ENCODE measurements at regions not wholly inside any gene's neighbourhood (a gene's known extent, or its start where the extent isn't known, plus 50 kb on each side); places are given as distances from the start of the nearest gene placed in this dataset.

DNA sequence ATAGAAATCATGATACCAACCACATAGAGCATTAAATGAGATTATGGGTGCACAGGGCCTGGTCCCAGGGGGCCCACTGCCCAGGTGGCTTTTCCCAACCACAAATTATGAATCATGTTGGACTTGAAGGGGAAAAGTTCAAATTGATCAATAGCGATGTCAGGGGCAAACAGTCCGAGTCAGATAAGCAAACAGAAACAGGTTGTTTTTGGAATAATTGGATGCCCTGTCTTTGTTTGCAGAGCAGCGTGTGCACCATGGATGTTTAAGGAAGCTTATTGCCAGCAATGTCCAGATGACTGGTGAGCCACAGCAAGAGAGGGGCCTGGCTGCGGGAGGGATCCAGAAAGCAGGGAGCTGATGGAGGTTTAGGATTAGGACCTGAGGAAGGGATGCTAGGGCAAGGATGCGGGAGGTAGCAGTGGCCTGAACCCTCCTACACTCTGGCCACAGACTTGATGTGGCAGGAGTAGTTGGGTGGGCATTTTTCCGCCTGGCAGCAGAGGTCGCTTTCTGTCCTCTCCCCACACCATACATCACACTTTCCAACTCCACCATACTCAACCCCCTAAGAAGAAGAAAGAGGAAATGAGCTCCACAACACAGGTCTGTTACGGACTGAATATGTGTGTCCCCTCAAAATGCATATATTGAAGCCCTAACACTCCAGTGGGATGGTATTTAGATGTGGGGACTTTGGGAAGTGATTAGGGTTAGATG is 266.4 kb upstream of the RPL38 start:
- no peak for DNase-seq

DNA sequence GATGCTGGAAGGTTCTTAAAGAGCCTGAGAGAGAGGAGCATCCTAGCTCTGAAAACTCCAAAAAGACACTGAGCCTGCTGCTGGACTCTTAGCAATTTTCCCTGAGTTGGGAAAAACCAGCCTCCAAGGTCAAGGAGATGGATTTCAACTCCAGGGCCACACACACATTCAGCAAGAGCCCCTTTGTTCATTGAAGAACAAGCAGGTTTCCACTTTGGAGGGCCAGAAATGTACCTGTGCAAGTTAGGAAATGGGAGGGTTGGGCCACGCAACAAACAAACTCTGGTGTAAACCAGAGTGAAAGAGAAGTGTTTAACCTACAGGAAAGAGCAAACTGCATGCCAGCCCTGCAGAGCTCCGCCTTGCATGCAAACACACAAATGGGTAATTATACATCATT is 264.8 kb upstream of the RPL38 start:
- DNase-seq = no peak

DNA sequence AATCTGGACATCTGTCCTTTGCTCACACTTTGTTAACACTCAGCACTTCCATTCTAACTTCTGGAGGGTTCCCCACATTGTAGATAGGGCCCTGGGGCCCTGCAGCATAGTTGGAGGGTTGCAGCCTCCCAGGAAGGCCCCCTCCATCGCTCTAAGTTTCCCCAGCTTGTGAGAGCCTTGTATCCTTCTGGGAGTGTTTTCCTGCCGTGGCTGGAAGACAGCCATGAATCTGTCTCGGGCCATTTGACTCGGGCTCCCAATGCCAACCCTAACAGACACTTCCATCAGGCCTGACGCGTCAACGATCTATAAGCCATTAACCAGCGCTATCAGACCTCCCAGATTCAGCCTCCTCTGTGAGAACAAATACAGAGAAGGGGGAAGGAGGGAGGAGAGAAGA is 263.7 kb upstream of the RPL38 start:
- no peak for DNase-seq

DNA sequence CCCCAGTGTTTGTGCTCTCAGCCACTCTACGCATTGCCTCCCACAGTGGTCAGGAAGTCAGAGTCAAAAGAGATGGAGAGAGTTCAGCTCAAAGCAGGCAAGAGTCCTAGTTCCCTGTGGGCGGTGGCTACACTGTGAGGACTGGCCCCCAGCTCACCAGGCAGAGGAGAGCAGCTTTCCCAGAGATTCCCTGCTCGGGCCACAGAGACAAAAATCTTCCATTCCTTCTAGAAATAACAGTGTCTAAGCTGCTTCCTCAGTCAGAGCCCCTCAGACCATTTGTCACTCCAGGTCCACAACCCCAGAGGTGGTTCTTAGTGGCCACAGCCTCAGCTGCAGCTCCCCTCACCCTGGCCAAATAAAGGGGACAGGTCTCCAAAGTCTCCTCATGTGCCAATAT is 263.0 kb upstream of the RPL38 start:
- DNase-seq = no peak

DNA sequence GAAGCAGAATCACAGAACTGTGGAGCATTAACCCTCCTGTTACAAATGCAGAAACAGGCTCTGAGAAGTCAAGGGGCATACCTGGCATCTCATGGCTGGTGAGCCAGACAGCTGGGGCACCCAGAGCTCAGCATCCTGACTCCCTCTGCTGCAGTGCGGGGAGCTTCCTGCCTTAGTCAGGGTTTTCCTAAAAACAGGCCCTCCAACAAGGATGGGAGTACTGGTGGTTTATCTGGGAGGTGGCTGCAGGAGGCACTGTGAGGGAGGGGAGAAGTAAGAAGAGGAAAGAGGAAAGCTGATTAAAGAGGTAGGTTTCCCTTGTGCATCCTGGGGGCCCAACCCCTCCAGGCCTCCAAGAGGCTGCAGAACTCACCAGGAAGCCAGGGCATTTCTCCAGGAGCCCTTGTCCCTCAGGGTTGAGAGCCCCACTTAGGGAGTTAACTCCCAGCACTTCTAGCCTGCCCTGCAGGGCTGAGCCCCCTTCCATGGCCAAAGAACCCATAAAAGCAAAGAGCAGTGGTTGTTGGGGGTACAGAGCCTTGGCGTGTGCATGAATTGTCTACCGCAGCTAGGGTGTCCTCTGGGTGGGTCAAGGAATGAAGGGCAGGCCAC is 261.5 kb upstream of the RPL38 start:
- no peak for DNase-seq

DNA sequence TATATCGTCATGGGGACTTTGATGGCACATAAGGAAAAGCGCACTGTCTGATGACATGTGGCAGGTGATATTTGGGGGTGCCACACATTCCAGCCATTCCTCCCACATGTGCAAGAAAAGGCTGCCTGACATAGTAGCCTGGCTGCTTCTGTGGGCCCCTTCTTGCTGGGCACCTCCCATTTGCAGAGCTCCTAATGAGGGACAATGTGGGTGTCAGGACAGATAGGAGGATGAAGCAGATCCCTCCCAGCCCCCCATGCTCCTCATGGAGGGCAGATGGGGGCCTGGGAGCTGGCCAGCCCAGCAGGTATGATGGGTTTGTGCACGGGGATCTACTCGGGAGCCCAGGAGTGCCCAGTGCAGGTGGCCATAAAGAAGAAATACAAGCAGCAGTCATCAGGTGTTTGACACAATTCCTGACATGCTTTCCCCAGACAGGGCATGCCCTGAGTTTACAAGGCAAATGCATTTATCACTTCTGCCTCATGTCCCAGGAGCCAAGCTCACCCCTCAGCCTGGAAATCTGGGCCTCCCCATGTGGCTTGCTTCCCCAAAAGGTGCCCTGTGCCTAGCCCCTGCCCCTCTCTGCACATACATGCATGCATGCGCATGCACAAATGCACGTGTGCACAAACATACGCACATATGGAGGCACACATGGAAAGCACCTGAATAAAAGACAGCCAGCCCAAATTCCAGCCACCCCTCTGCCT is 260.6 kb upstream of the RPL38 start:
- DNase-seq = no peak

DNA sequence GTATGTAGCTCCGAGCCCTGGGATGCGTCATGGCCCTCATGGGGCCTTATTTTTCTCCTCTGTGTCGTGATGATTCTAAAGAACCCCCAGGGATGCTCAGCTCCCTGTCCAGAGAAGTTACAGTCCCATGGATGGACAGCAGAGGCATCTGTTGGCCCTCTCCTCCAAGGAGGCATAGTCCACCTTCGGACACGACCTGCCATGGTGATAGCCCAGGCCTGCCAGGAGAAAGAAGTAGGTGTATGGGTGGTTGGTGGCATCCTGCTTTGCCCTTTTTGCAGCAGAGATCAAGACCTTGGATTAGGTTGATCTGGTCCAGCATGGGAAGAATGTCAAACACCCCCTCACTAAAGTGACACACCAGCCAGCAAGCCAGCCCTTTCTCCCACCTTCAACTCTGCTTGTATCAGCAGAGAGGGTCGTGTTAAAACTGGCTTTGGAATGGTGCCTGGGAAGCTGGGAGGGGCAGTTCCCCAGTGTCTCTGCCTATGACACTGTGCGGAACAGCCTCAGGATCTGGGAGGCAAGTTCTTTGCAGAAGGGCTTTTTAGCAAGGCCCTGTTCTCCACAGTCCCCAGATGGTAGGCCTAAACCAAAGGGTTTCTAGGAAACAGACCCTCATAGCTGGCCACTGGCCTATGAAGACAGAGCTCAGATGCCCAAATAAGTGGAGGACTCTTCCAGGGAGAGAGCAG is 259.9 kb upstream of the RPL38 start:
- DNase-seq = no peak

DNA sequence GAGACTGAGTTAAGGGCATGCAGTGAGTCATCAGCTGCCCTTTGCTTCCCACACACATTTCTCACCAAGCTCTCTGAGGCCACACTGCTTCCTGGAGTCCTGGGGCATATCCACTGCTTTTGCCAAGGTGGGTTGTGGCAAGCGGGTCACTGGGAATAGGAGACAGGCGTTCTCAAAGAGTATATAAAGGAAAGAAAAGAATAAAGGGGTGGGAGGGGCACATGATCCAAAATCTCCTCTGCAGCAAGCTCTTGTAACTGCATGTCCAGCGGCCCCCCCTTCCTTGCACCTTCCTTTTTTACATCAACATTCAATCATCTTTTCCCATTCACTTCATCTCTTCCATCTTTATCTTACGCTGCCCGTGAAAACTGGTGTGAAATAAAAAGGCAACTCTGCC is 259.1 kb upstream of the RPL38 start:
- DNase-seq = no peak

DNA sequence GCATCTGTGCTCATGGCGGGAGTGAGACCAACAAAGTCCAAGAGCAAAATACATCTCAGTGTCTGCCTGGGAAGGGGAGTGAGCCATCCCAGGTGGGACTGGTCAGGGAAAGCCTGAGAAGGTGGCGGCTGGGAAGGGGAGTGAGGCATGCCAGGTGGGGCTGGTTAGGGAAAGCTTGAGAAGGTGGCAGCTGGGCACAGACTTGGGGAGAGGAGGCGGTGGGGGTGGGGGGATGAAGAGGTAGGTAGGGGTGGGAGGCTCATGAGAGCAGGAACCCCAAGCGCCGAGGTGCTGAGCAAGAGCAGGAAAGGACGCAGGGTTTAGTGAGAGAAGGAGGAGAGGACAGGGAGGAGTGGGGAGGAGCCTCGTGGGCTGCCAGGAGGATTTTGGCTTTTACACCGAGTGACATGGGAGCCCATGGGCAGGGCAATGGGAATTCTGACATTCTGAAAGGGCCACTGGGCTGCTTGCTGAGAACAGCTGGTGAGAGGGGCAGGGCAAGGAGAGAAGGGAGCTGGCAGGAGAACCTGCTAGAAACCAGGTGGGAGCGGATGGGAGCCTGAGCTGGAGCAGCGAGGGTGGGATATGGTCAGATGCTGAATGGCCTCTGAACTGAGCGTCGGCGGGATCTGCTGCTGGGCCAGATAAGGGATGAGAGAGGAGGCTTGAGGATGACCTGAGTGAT is 256.1 kb upstream of the RPL38 start:
- DNase-seq = no peak

DNA sequence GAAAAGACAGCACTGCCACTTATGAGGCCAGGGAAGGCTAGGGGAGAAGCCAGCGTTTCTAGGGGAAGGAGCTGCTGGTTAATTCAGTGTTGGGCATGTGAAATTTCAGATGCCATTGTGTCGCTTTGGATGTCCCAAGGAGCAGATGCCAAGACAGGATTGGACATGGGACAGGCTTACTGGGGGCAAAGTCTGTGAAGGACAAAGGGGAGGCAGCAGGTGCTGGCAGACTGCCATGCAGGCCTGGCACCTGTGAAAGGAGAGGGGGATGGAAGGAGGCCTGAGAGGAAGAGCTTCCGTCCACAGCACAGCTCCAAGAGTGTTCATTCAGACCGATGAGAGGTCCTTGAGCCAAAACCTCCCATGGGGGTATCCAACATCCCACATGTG is 255.5 kb upstream of the RPL38 start:
- no peak for DNase-seq

DNA sequence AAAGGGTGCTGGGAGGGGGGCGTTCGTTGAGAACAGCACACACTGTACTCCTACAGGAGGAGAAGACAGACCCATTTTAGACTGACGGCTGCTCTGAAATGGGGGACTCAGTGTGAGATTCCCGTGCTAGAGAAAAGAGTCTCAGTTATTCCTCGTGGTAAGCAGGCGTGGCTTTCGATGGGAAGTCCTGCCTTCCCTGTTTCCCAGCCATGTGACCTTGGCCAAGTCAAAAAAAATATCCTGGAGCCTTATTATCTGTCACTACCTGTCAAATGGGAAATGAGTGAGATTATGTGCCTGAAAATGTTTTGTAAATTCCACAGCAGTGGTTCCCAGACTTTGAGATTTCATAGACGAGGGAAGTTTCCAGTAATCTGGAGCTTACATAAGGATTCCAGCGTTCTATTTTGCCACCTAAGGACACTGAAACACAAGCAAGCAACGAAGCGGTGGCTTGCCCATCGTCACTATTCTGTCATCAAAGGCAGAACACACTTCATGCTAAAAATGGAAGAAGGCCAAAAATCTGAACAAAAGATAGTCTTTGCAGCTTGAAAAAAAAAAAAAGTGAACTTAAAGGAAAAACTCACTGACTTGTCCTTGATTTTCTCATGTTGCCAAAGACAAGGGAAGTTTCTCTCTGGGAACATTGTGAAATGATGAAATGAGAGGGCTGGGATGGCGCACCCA is 253.4 kb upstream of the RPL38 start:
- DNase-seq = no peak

DNA sequence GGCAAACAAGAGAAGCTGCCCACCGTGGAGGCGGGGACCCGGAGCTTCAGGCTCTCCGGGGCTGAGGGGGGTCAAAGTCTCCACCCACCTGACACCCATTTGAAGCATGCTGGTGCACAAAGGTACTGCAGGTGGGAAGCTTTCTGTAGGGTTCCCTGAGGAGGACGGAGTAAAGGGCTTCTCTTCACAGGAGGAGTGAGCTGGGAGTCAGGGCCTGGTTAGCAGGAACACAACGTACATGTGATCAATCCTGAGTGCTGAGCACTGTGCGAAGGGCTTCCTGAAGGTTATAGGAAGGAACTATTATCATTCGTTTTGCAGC is 252.9 kb upstream of the RPL38 start:
- no peak for DNase-seq

DNA sequence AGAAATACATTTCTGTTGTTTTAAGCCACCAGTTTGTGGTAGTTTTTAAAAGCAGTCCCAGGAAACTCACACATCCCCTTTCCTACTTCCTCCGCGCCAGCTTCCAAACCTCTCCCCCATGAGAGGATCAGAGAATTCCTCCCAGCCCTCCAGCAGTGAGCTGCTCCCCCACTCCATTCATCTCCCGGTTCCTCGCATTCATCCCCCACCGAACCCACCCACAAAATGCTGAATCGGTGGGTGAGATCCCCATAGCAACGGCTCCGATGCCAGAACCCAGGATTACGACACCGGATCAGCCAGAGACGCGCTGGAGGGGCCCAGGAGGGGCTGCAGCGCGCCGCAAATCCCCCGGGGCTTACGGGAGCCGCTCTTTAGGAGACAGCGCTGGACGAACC is 251.4 kb upstream of the RPL38 start:
- DNase-seq = no peak

DNA sequence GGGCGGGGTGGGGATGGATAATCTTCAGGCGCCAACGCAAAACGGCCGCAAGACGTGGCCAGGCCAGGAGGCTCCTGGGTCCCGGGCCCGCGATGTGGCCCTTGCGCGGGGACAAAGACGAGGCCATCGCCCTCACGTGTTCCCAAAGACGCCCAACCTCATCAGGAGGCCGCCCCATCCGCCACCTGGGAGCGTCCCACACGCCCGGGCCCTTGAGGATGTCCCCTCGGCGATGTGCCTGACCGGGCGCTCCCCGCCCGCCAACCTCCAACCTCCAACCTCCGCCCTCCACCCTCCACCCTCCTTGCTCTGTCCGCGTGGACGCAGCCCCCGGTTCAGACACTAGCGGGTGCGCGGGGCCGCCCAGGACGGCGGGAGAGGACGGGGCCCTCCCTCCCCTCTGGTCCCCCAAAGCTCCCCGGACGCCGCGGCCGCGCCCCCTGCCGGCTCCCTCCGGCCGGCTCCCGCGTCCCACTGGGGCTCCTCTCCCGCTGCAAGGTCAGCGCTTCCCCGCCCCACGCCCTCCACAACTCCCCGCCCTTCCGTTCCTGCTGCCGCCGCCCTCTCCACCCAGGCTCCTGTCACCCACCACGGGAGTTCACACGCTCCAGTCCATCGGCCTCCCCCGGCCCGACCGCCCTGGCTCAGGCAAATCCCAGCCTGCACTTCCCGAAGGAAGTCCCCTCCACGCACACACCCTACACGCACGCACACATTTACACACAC is 250.8 kb upstream of the RPL38 start:
- peak; percentile 62 for DNase-seq

DNA sequence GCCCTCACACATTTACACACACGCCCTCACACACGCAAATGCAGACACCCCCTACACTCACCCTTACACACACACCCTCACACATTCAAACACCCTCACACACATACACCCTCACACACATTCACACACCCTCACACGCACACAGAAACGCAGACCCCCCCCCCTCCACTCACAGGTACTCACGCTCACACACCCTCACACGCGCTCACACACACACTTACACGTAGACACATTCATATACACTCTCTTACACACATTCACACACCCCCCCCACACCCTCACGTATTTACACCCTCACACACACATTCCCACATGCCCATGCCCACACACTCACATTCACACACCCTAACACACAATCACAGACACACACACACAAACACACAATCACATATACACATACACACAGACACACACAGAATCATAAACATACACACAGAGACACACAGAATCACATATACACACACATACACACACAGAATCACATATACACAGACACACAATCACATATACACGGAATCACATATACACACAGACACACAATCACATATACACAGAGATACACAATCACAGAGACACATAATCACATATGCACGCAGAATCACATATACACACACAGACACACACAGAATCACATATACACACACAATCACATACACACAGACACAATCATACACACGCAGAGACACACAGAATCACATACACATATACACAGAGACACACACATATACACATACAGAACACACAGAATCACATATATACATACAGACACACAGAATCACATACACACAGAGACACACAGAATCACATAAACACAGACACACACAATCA is 250.1 kb upstream of the RPL38 start:
- no peak for DNase-seq

DNA sequence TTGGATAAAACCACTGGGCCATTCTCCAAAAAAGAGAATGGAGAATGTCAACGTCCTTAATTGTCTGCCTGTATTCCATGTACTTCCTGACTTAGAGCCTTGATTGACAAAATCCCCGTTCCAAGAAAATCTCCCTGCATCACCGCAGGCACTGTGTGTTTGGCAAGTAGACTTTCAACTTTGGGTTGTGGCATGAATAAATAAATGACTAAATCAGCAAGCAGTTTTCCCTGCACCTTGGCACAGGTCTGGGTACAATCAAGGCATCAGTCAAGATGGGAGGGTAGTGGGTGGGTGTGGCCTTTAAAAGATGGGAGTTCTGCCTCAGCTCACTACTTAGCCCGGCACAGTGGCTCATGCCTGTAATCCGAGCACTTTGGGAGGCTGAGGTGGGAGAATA is 248.5 kb upstream of the RPL38 start:
- DNase-seq = no peak

DNA sequence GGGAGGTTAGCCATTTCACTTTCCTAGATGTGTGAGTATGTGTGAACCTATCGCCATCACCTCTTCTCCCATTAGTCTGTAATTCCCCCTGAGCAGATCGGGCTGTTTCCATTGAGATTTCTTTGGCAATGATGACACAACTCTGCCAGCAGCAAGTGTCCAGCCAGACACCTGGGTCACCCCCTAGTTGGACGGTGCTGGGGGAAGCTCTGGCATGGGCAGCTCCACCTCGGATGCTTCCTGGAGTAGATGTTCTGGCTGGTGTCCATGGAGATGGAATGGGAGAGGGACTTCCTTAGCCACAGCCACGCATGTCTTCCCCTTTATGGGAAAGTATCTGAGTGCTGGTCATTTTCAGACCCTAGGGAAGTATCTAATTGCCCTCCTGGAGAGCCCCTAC is 247.9 kb upstream of the RPL38 start:
- DNase-seq = no peak

DNA sequence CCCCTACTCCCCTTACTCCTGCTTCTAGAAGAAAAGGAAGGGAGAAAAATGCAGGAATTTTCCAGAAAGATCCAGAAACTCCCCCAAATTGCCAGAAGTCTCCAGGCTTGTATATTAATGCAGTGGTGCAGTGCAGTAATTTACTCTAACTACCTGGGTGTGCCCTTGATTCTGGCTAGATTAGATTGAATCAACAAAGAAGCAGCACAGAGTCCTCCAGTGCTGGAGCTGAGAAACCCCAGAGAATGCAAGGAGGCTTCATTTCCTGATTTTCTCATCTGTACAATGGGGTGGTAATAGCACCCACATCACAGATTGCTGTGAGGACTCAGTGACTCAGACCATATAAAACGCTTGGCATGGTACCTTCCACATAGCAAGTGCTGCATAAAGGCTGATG is 247.3 kb upstream of the RPL38 start:
- no peak for DNase-seq

DNA sequence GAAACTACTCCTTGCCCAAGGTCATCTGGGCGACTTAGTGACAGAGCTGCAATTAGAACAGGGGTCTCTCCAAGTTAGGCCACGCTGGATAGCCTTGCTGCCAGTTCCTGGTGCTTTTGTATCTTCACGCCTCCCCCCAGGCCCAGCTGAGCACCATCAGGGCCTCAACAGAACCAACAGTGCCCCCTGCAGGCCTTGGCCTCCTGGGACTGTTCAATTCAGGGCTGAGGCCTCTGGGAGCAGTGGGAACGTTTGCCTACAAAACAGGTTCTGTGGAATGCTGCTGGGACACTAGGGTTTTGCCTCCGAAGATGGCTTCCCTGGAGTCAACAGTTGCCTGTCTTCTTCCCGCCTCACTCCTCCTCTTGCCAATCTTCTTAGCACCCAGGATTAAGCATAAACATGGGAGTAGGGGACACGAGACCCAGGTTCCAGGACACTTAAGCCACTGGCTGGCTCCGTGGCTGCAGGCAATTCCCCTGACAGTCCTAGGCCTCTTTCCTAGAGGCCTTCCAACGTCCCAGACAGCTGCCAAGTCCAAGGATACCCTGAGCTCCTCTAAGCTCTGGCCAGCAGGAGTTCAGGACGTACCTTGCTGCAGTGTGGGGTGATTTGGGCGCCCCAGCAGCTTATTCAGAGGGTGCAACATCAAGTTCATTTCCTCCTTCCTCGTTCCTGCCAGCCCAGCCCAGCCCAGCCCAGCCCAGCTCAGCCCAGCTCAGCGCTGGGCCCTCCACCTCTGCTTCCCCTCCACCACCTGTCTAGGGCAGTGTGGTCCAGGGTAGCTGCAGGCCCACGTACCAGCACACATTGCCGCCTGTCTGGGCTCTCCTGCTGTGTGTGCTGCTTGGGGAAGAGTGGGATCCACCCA is 246.6 kb upstream of the RPL38 start:
- peak; percentile 75 for DNase-seq

DNA sequence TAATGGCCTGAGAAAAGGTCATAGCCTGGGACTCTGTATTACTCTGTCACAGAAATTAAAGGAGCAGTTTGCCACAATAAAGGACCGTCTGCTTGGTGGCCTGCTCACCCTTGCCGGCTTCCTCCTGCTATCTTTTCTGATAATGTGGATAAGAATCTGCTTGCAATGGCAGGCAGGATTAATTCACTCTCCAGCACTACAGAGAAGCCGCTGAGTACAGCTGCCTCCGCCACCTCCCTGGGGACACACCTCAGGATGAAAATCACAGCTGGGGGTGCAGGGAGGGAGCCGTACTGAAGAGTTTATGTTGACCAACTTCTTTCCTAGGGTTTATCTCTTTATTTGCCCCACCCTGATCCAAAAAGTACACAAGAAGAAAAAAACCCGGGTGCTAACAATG is 245.9 kb upstream of the RPL38 start:
- DNase-seq = no peak

Measured in stimulated activated CD8-positive, alpha-beta memory T cell treated with anti-CD3 and anti-CD28 coated beads, Interleukin-4, amount 100 ng/mL, for 48 hours (primary cell).